HCT116 (cell line): ENCODE measurements at regions not wholly inside any gene's neighbourhood (a gene's known extent, or its start where the extent isn't known, plus 50 kb on each side); places are given as distances from the start of the nearest gene placed in this dataset.
A peak's percentile ranks its signal among the peaks of the same experiment; 100 is the strongest.

ENCODE experiments used
- ATAC-seq: fragments of 200-7000 bp; cut with Tn5 transposase; 2 replicates; pipeline ENCODE4 v1.9.1; 2020; ENCODE audit warnings: mild to moderate bottlenecking, moderate library complexity
- BruUV-seq: library from RNA; stranded (reverse); fragments of 400-500 nt; replicated peaks from 2 replicates; lab custom pipeline; 2021; lab: Mats Ljungman, UMichigan
- CTCF ChIA-PET: fragments of 300-600 bp; sonication (Branson Sonifier 250); formaldehyde crosslinking; loops from one replicate; lab custom pipeline; 2021; ENCODE audit warnings: antibody characterized with exemption; lab: Charles Lee
- POLR2A ChIA-PET: fragments of 300-600, 350-600 bp; sonication (Branson Sonifier 250); formaldehyde crosslinking; loops from one replicate; lab custom pipeline; 2021; ENCODE audit warnings: antibody characterized with exemption; lab: Charles Lee
- RAD21 ChIA-PET, 2 experiments: fragments of 300-600 bp; sonication (Branson Sonifier 250); formaldehyde crosslinking; loops; one replicate each; lab custom pipeline; 2023; ENCODE audit warnings: low total read pairs in 2 of 2; ENCODE audit not compliant: uncharacterized antibody in 2 of 2, unreplicated experiment in 2 of 2, low non-redundant PET in 1 of 2; lab: Charles Lee
- DNase-seq: peaks from one replicate; pipeline ENCODE4 v3.0.0-alpha.2; 2010; ENCODE audit warnings: low read depth, low spot score
- H2AFZ ChIP-seq: fragments of 200-600 bp; shearing (Covaris generic), sonication (generic); 2 replicates; pipeline ENCODE4 v1.6.1; 2017; ENCODE audit warnings: low read depth, mixed run types, mixed read lengths, antibody characterized with exemption, low read length; ENCODE audit not compliant: poor library complexity, severe bottlenecking
- H3K27ac ChIP-seq: 2 replicates; pipeline ENCODE4 v1.5.1; 2012; ENCODE audit warnings: low read depth, low read length
- H3K27me3 ChIP-seq: fragments of 200-600 bp; sonication (generic); 2 replicates; pipeline ENCODE4 v1.6.1; 2016; ENCODE audit warnings: mixed run types, low read length, mixed read lengths; ENCODE audit not compliant: insufficient read depth
- H3K36me3 ChIP-seq, 2 experiments: fragments of 200-500 bp in 1 of 2; fragments of 200-600 bp in 1 of 2; sonication (Bioruptor generic) in 1 of 2; sonication (generic) in 1 of 2; 2 replicates each; pipeline versions ENCODE4 v1.5.1 to v1.6.1; 2014 to 2016; ENCODE audit warnings: low read length in 2 of 2, inconsistent platforms in 1 of 2, mixed read lengths in 1 of 2, mixed run types in 1 of 2; ENCODE audit not compliant: insufficient read depth in 2 of 2, control insufficient read depth in 1 of 2
- H3K4me1 ChIP-seq, 2 experiments: fragments of 200-600 bp in 1 of 2; sonication (generic) in 1 of 2; 2 replicates each; pipeline versions ENCODE4 v1.5.1 to v1.6.1; 2012 to 2017; ENCODE audit warnings: low read length in 2 of 2, inconsistent platforms in 1 of 2, mild to moderate bottlenecking in 1 of 2, mixed read lengths in 1 of 2, mixed run types in 1 of 2, moderate library complexity in 1 of 2; ENCODE audit not compliant: insufficient read depth in 2 of 2, control insufficient read depth in 1 of 2
- H3K4me2 ChIP-seq: fragments of 200-600 bp; sonication (generic); 2 replicates; pipeline ENCODE4 v1.6.1; 2017; ENCODE audit warnings: mixed run types, low read length, mixed read lengths
- H3K4me3 ChIP-seq, 2 experiments: fragments of 200-600 bp in 1 of 2; sonication (generic) in 1 of 2; replicated peaks in 1 of 2; 2 replicates each; pipeline ENCODE4 v1.5.1; 2011 to 2016; ENCODE audit warnings: low read length in 2 of 2, control low read depth in 1 of 2, low read depth in 1 of 2, mild to moderate bottlenecking in 1 of 2, mixed read lengths in 1 of 2, mixed run types in 1 of 2
- H3K79me2 ChIP-seq: fragments of 200-600 bp; sonication (generic); 2 replicates; pipeline ENCODE4 v1.6.1; 2017; ENCODE audit warnings: mild to moderate bottlenecking, mixed run types, low read length, moderate library complexity, mixed read lengths; ENCODE audit not compliant: insufficient read depth
- H3K9ac ChIP-seq: fragments of 200-600 bp; sonication (generic); 2 replicates; pipeline ENCODE4 v1.6.1; 2016; ENCODE audit warnings: low read length, mixed read lengths
- H3K9me2 ChIP-seq: fragments of 200-600 bp; sonication (generic), shearing (Covaris generic); 2 replicates; pipeline ENCODE4 v1.6.1; 2017; ENCODE audit warnings: mixed run types, mild to moderate bottlenecking, moderate library complexity; ENCODE audit not compliant: insufficient read depth
- H3K9me3 ChIP-seq, 2 experiments: fragments of 200-500 bp in 1 of 2; fragments of 200-600 bp in 1 of 2; sonication (Bioruptor generic) in 1 of 2; sonication (generic) in 1 of 2; 2 replicates each; pipeline ENCODE4 v1.6.1; 2014 to 2017; ENCODE audit warnings: low read length in 2 of 2, mixed read lengths in 2 of 2, inconsistent platforms in 1 of 2, low read depth in 1 of 2, mild to moderate bottlenecking in 1 of 2, mixed run types in 1 of 2, moderate library complexity in 1 of 2; ENCODE audit not compliant: control insufficient read depth in 1 of 2, insufficient read depth in 1 of 2
- H4K20me1 ChIP-seq: fragments of 200-600 bp; sonication (generic), shearing (Covaris generic); 2 replicates; pipeline ENCODE4 v1.6.1; 2017; ENCODE audit warnings: mixed run types, mild to moderate bottlenecking, moderate library complexity; ENCODE audit not compliant: insufficient read depth
- ATF3 ChIP-seq: IDR thresholded peaks from 2 replicates; pipeline ENCODE4 v1.6.1; 2012
- CBX3 ChIP-seq: IDR thresholded peaks from 2 replicates; pipeline ENCODE4 v1.6.1; 2012; ENCODE audit warnings: low read depth
- CEBPB ChIP-seq: IDR thresholded peaks from 2 replicates; pipeline ENCODE4 v1.6.1; 2012; ENCODE audit warnings: low read depth
- CTCF ChIP-seq, 3 experiments: fragments of 200-600 bp in 1 of 3; sonication (generic) in 1 of 3; IDR thresholded peaks in 2 of 3; conservative IDR thresholded peaks in 1 of 3; 2 replicates each; pipeline ENCODE4 v1.5.1; 2012 to 2017; ENCODE audit warnings: low read depth in 2 of 3, low read length in 2 of 3, antibody characterized with exemption in 1 of 3, borderline replicate concordance in 1 of 3, control low read depth in 1 of 3, mild to moderate bottlenecking in 1 of 3, mixed read lengths in 1 of 3, mixed run types in 1 of 3, moderate library complexity in 1 of 3; ENCODE audit not compliant: insufficient read depth in 1 of 3
- EGR1 ChIP-seq: IDR thresholded peaks from 2 replicates; pipeline ENCODE4 v1.6.1; 2012; ENCODE audit warnings: low read depth
- ELF1 ChIP-seq: IDR thresholded peaks from 2 replicates; pipeline ENCODE4 v1.6.1; 2012; ENCODE audit warnings: low read depth, borderline replicate concordance
- FOSL1 ChIP-seq: IDR thresholded peaks from 2 replicates; pipeline ENCODE4 v1.6.1; 2012; ENCODE audit warnings: low read depth
- JUND ChIP-seq: IDR thresholded peaks from 2 replicates; pipeline ENCODE4 v1.6.1; 2012
- RAD21 ChIP-seq: IDR thresholded peaks from 2 replicates; pipeline ENCODE4 v1.6.1; 2012; ENCODE audit warnings: low read depth, mild to moderate bottlenecking
- SIN3A ChIP-seq: IDR thresholded peaks from 2 replicates; pipeline ENCODE4 v1.6.1; 2012; ENCODE audit warnings: low read depth
- SP1 ChIP-seq: IDR thresholded peaks from 2 replicates; pipeline ENCODE4 v1.6.1; 2012; ENCODE audit warnings: low read depth
- SRF ChIP-seq: IDR thresholded peaks from 2 replicates; pipeline ENCODE4 v1.6.1; 2012; ENCODE audit warnings: low read depth
- TCF7L2 ChIP-seq: IDR thresholded peaks from 2 replicates; pipeline ENCODE4 v1.7.0; 2011; ENCODE audit warnings: borderline replicate concordance, inconsistent platforms; ENCODE audit not compliant: insufficient read depth, insufficient read length; ENCODE audit errors: extremely low read depth
- YY1 ChIP-seq: IDR thresholded peaks from 2 replicates; pipeline ENCODE4 v1.6.1; 2011; ENCODE audit warnings: low read length, low read depth, moderate library complexity, mild to moderate bottlenecking; ENCODE audit not compliant: insufficient replicate concordance; ENCODE audit errors: extremely low read depth
- ZFX ChIP-seq: fragments of 450-650 bp; IDR thresholded peaks from 2 replicates; pipeline ENCODE4 v1.6.1; 2017
- intact Hi-C: fragments of 100-400 bp; cut with micrococcal nuclease; formaldehyde crosslinking; loops from 2 replicates; pipeline ENCODE4 v1.10.0; 2022

GRCh38 chr2:226475650-226476049 lies 324.0 kb downstream of the IRS1 start:
- no TSS peak for BruUV-seq
- intact Hi-C loops, result no loop called here
- ATAC-seq, result 0 out of 2 replicates have a peak, but pooled peaks have one; percentile 26

More at GRCh38 chr2:226475650-226476049, 324.0 kb downstream of the IRS1 start:
- H3K9me2 ChIP-seq, result no peaks in the 10 kb centered on the region
- H3K4me3 ChIP-seq, result 0 out of 4 replicates have a peak overlapping the region, but pooled peaks of 1 of the 2 experiments have one; percentile 14
- peak overlapping the region; percentile 62 for H3K4me2 ChIP-seq
- no peaks in the 10 kb centered on the region for H4K20me1 ChIP-seq
- H3K27me3 ChIP-seq, result no peaks in the 10 kb centered on the region
- H2AFZ ChIP-seq, result peak overlapping the region; percentile 4
- peak; percentile 38 for DNase-seq
- RAD21 ChIA-PET, result interaction anchor here in 1 of 2 experiments (0.5 kb wide), 1 partner anchor 1352 kb away, joined by 3 read pairs; no protein-coding TSS in a partner anchor
- peak; percentile 24; the same call in 1 of the 2 replicates for TF ChIP-seq CEBPB
- TF ChIP-seq RAD21, result peak; percentile 28; the same call in 1 of the 2 replicates
- TF ChIP-seq JUND, result peak; percentile 80
- TF ChIP-seq ATF3, result 0 out of 2 replicates have a peak, but pooled peaks have one; percentile 12
- peak; percentile 70 for TF ChIP-seq CBX3
- TF ChIP-seq SIN3A, result peak; percentile 40; the same call in 1 of the 2 replicates
- TF ChIP-seq ELF1, result peak; percentile 38; the same call in 1 of the 2 replicates
- peak; percentile 82 for TF ChIP-seq FOSL1
- TF ChIP-seq SP1, result peak; percentile 45; the same call in 1 of the 2 replicates
- no peak for TF ChIP-seq TCF7L2
- no peak for TF ChIP-seq EGR1
- TF ChIP-seq SRF, result no peak
- TF ChIP-seq YY1, result no peak
- TF ChIP-seq CTCF (IDR thresholded peaks at IDR 0.05 in 2 of 3, conservative IDR thresholded peaks at IDR 0.05 in 1 of 3; ENCODE audit: borderline replicate concordance in 1 of 3, insufficient read depth in 1 of 3, low read depth in 2 of 3, low read length in 2 of 3), result no peak
- TF ChIP-seq ZFX, result no peak
- no peaks in the 10 kb centered on the region; a peak in 1 of 4 replicates for H3K9me3 ChIP-seq
- H3K36me3 ChIP-seq, result peaks cover 0 to 10% of the 10 kb centered on the region in 2 experiments; a peak in 1 of 4 replicates
- H3K79me2 ChIP-seq, result no peaks in the 10 kb centered on the region
- H3K9ac ChIP-seq, result peak overlapping the region; percentile 42
- CTCF ChIA-PET, result no interaction called here
- peak overlapping the region; percentile 90 for H3K27ac ChIP-seq
- POLR2A ChIA-PET, result no interaction called here
- peaks cover 43 to 65% of the 10 kb centered on the region in 2 experiments for H3K4me1 ChIP-seq
